GM12878 (cell line): ENCODE measurements at regions not wholly inside any gene's neighbourhood (a gene's known extent, or its start where the extent isn't known, plus 50 kb on each side); places are given as distances from the start of the nearest gene placed in this dataset.

ENCODE experiments used
- ATAC-seq: fragments of 200-7000 bp; cut with Tn5 transposase; 3 replicates; pipeline ENCODE4 v1.9.1; 2020; ENCODE audit warnings: mild to moderate bottlenecking, moderate library complexity
- BruUV-seq: library from RNA; stranded (reverse); fragments of 400-500 nt; replicated peaks from 2 replicates; lab custom pipeline; 2021; lab: Mats Ljungman, UMichigan
- CTCF ChIA-PET: fragments of 300-600 bp; sonication (Branson Sonifier 250); formaldehyde crosslinking; extraction: SDS; loops from one replicate; lab custom pipeline; 2021; ENCODE audit warnings: inconsistent platforms; lab: Yijun Ruan, JAX
- POLR2A ChIA-PET: fragments of 350-600 bp; formaldehyde crosslinking; extraction: SDS; loops from one replicate; lab custom pipeline; 2021; ENCODE audit warnings: inconsistent platforms; lab: Charles Lee
- RAD21 ChIA-PET: fragments of 300-600 bp; sonication (Branson Sonifier 250); formaldehyde crosslinking; loops from one replicate; lab custom pipeline; 2023; ENCODE audit warnings: antibody characterized with exemption; ENCODE audit not compliant: unreplicated experiment; lab: Charles Lee
- SMC1A ChIA-PET: fragments of 300-600 bp; sonication (Branson Sonifier 250); formaldehyde crosslinking; loops from one replicate; lab custom pipeline; 2023; ENCODE audit not compliant: unreplicated experiment, uncharacterized antibody; lab: Charles Lee
- DNase-seq: peaks from one replicate; pipeline ENCODE4 v3.0.0-alpha.2; 2011; ENCODE audit warnings: low read depth, low spot score
- FAIRE-seq: peaks from 3 replicates; lab custom pipeline; 2011; peaks lifted over from hg19 to GRCh38; lab: Jason Lieb, UNC
- H2AFZ ChIP-seq: 2 replicates; pipeline ENCODE4 v1.6.0; 2011; ENCODE audit warnings: low read depth, low read length, control low read depth; ENCODE audit not compliant: control insufficient read depth
- H3K27ac ChIP-seq: 2 replicates; pipeline ENCODE4 v1.5.1; 2011; ENCODE audit warnings: control low read depth; ENCODE audit not compliant: control insufficient read depth, insufficient read depth
- H3K27me3 ChIP-seq, 2 experiments: replicated peaks in 1 of 2; 2 replicates each; pipeline versions ENCODE4 v1.6.0 to v1.6.1; 2011; ENCODE audit warnings: low read length in 1 of 2; ENCODE audit not compliant: control insufficient read depth in 2 of 2, insufficient read depth in 2 of 2
- H3K36me3 ChIP-seq, 2 experiments: 2 replicates each; pipeline ENCODE4 v1.5.1; 2011; ENCODE audit warnings: low read length in 1 of 2; ENCODE audit not compliant: control insufficient read depth in 2 of 2, insufficient read depth in 2 of 2
- H3K4me1 ChIP-seq: 2 replicates; pipeline ENCODE4 v1.6.1; 2011; ENCODE audit warnings: mild to moderate bottlenecking, low read length, moderate library complexity, mixed read lengths; ENCODE audit not compliant: control insufficient read depth, insufficient read depth
- H3K4me2 ChIP-seq: 2 replicates; pipeline ENCODE4 v1.6.0; 2011; ENCODE audit warnings: control low read depth; ENCODE audit not compliant: control insufficient read depth, insufficient read depth
- H3K4me3 ChIP-seq: fragments of 200-600 bp; sonication (generic); 2 replicates; pipeline ENCODE4 v1.5.1; 2016
- H3K79me2 ChIP-seq: 2 replicates; pipeline ENCODE4 v1.6.0; 2011; ENCODE audit warnings: low read length; ENCODE audit not compliant: control insufficient read depth, insufficient read depth
- H3K9ac ChIP-seq: 2 replicates; pipeline ENCODE4 v1.8.0; 2011; ENCODE audit warnings: low read length, control low read depth, mixed read lengths; ENCODE audit not compliant: control insufficient read depth, insufficient read depth
- H3K9me3 ChIP-seq: replicated peaks from 3 replicates; pipeline ENCODE4 v1.5.1; 2011; ENCODE audit warnings: mild to moderate bottlenecking, low read length; ENCODE audit not compliant: control insufficient read depth, insufficient read depth
- H4K20me1 ChIP-seq: 2 replicates; pipeline ENCODE4 v1.6.0; 2011; ENCODE audit not compliant: control insufficient read depth, insufficient read depth
- IKZF2 ChIP-seq, 2 experiments: fragments of 450-650 bp; IDR thresholded peaks; 2 replicates each; pipeline ENCODE4 v1.6.1; 2017; ENCODE audit warnings: mild to moderate bottlenecking in 2 of 2, moderate library complexity in 2 of 2
- NR2C2 ChIP-seq: IDR thresholded peaks from 2 replicates; pipeline ENCODE4 v1.6.1; 2011; ENCODE audit warnings: borderline replicate concordance, low read depth; ENCODE audit not compliant: control insufficient read depth, insufficient read length
- POLR2AphosphoS5 ChIP-seq: IDR thresholded peaks from 2 replicates; pipeline ENCODE4 v1.6.1; 2011; ENCODE audit warnings: mild to moderate bottlenecking, low read length, inconsistent platforms
- RB1 ChIP-seq: fragments of 450-650 bp; formaldehyde crosslinking; IDR thresholded peaks from 2 replicates; pipeline ENCODE4 v1.6.1; 2017; ENCODE audit warnings: mild to moderate bottlenecking, borderline replicate concordance
- RELB ChIP-seq: fragments of 450-650 bp; IDR thresholded peaks from 2 replicates; pipeline ENCODE4 v1.6.1; 2017; ENCODE audit warnings: low read depth, mild to moderate bottlenecking, moderate library complexity
- TCF12 ChIP-seq: IDR thresholded peaks from 2 replicates; pipeline ENCODE4 v1.6.1; 2011; ENCODE audit warnings: low read depth, mild to moderate bottlenecking, low read length
- ZNF592 ChIP-seq: fragments of 450-650 bp; IDR thresholded peaks from 2 replicates; pipeline ENCODE4 v1.6.1; 2017; ENCODE audit warnings: mild to moderate bottlenecking, moderate library complexity
- whole genome bisulfite sequencing: methylation state at CpG from one replicate; pipeline ENCODE4 v1.1.6; 2016; ENCODE audit warnings: low lambda C conversion rate; ENCODE audit not compliant: insufficient replicate concordance, insufficient coverage; ENCODE audit errors: missing lambda C conversion rate; 5-methylcytosine and 5-hydroxymethylcytosine counted together
- in situ Hi-C: fragments of 300-500 bp; cut with MboI; formaldehyde crosslinking; loops from 9 replicates; pipeline ENCODE4 v1.14.3; 2018; ENCODE audit warnings: mixed read lengths
- intact Hi-C: fragments of 100-400 bp; cut with micrococcal nuclease; formaldehyde crosslinking; loops from one replicate; pipeline ENCODE4 v1.14.2; 2022; ENCODE audit not compliant: unreplicated experiment

GRCh38 chr6:155599160-155599559 lies 143.5 kb upstream of the NOX3 start:
- H3K9me3 ChIP-seq: no peaks in the 10 kb centered on the region
- in situ Hi-C loops (no loop called here), intact Hi-C loops (no loop called here)
- WGBS: 3% methylated on average over 2 of the region's 2 CpGs
- H2AFZ ChIP-seq: no peak overlapping the region
- no peaks in the 10 kb centered on the region for H4K20me1 ChIP-seq
- H3K4me2 ChIP-seq: no peak overlapping the region
- no peaks in the 10 kb centered on the region for H3K4me1 ChIP-seq
- no TSS peak for BruUV-seq
- H3K27ac ChIP-seq: no peak overlapping the region
- POLR2A ChIA-PET: no interaction called here
- RAD21 ChIA-PET: no interaction called here
- no peak overlapping the region for H3K9ac ChIP-seq
- H3K4me3 ChIP-seq: no peak overlapping the region
- SMC1A ChIA-PET: interaction anchor here (0.7 kb wide), 1 partner anchor 9 kb away, joined by 3 read pairs; no protein-coding TSS in a partner anchor
- no peaks in the 10 kb centered on the region for H3K79me2 ChIP-seq
- no peak for TF ChIP-seq IKZF2 (IDR thresholded peaks at IDR 0.05)
- TF ChIP-seq RELB: no peak
- no peak for TF ChIP-seq RB1
- TF ChIP-seq NR2C2: no peak
- TF ChIP-seq, all 136 proteins: peak for 0
- Histone ChIP-seq H3K27me3 (no peaks in the 10 kb centered on the region), H3K36me3 (no peaks in the 10 kb centered on the region)
- no peak for DNase-seq
- no peak for FAIRE-seq
- CTCF ChIA-PET: no interaction called here
- no peak for ATAC-seq

GRCh38 chr6:155595284-155595683 lies 139.6 kb upstream of the NOX3 start:
- RAD21 ChIA-PET: no interaction called here
- Histone ChIP-seq H3K36me3 (no peaks in the 10 kb centered on the region), H2AFZ (no peak overlapping the region), H3K79me2 (no peaks in the 10 kb centered on the region), H3K27me3 (no peaks in the 10 kb centered on the region; a peak in 1 of 4 replicates)
- SMC1A ChIA-PET: no interaction called here
- no peak for FAIRE-seq
- in situ Hi-C loops: no loop called here
- TF ChIP-seq ZNF592 (no peak), POLR2AphosphoS5 (no peak), TCF12 (no peak)
- TF ChIP-seq, all 136 proteins: peak for 0
- H3K27ac ChIP-seq: no peak overlapping the region
- H3K4me1 ChIP-seq: no peaks in the 10 kb centered on the region
- BruUV-seq: no TSS peak
- H3K4me3 ChIP-seq: no peak overlapping the region
- H3K9ac ChIP-seq: no peak overlapping the region
- H3K9me3 ChIP-seq: no peaks in the 10 kb centered on the region
- no peaks in the 10 kb centered on the region for H4K20me1 ChIP-seq
- CTCF ChIA-PET: no interaction called here
- DNase-seq (no peak), ATAC-seq (peak; percentile 40; the same call in 2 of the 3 replicates)
- intact Hi-C loops: no loop called here
- H3K4me2 ChIP-seq: no peak overlapping the region
- POLR2A ChIA-PET: no interaction called here
